ENCODE measurements at regions not wholly inside any gene's neighbourhood (a gene's known extent, or its start where the extent isn't known, plus 50 kb on each side); places are given as distances from the start of the nearest gene placed in this dataset.
"Not testable (repeated sequence)": the region's sequence is repeated elsewhere in the genome, so short reads cannot be mapped to it uniquely, and the experiment has no call there.

- DNase-seq, result no peak
Measured at GRCh38 chr21:14825514-14825974, 239.3 kb downstream of the NRIP1 start.

- no peak for DNase-seq
Measured at GRCh38 chr21:14824126-14824525, 240.7 kb downstream of the NRIP1 start.

- DNase-seq, result no peak
Measured at GRCh38 chr21:14817311-14817710, 247.5 kb downstream of the NRIP1 start.

- DNase-seq, result no peak
Measured at GRCh38 chr21:14814991-14815390, 249.8 kb downstream of the NRIP1 start.

- no peak for DNase-seq
Measured at GRCh38 chr21:14814282-14814681, 250.5 kb downstream of the NRIP1 start.

GRCh38 chr21:14804170-14804569 lies 258.1 kb upstream of the SAMSN1 start:
- not testable (repeated sequence) for DNase-seq

GRCh38 chr21:14797543-14797942 lies 251.4 kb upstream of the SAMSN1 start:
- no peak for DNase-seq

- DNase-seq, result no peak
Measured at GRCh38 chr21:14787312-14787711, 241.2 kb upstream of the SAMSN1 start.

GRCh38 chr21:14785679-14786078 lies 239.6 kb upstream of the SAMSN1 start:
- no peak for DNase-seq

GRCh38 chr21:14773777-14774345 lies 227.7 kb upstream of the SAMSN1 start:
- peak; percentile 15 for DNase-seq

GRCh38 chr21:14771593-14771992 lies 225.5 kb upstream of the SAMSN1 start:
- DNase-seq, result no peak

- DNase-seq, result no peak
Measured at GRCh38 chr21:14768042-14768441, 221.9 kb upstream of the SAMSN1 start.

- DNase-seq, result no peak
Measured at GRCh38 chr21:14767192-14767852, 221.2 kb upstream of the SAMSN1 start.

- no peak for DNase-seq
Measured at GRCh38 chr21:14766241-14766640, 220.1 kb upstream of the SAMSN1 start.

GRCh38 chr21:14763695-14764064 lies 217.6 kb upstream of the SAMSN1 start:
- no peak for DNase-seq

- DNase-seq, result no peak
Measured at GRCh38 chr21:14762734-14763694, 216.9 kb upstream of the SAMSN1 start.

- DNase-seq, result no peak
Measured at GRCh38 chr21:14762327-14762726, 216.2 kb upstream of the SAMSN1 start.

- no peak for DNase-seq
Measured at GRCh38 chr21:14759285-14759684, 213.2 kb upstream of the SAMSN1 start.

GRCh38 chr21:14758849-14759248 lies 212.7 kb upstream of the SAMSN1 start:
- DNase-seq, result no peak

- no peak for DNase-seq
Measured at GRCh38 chr21:14757533-14758327, 211.6 kb upstream of the SAMSN1 start.

- DNase-seq, result no peak
Measured at GRCh38 chr21:14755086-14755485, 209.0 kb upstream of the SAMSN1 start.

GRCh38 chr21:14754682-14755081 lies 208.6 kb upstream of the SAMSN1 start:
- DNase-seq, result no peak

GRCh38 chr21:14754259-14754604 lies 208.1 kb upstream of the SAMSN1 start:
- no peak for DNase-seq

Measured in NCI-H774 (cell line).